ENCODE measurements at regions not wholly inside any gene's neighbourhood (a gene's known extent, or its start where the extent isn't known, plus 50 kb on each side); places are given as distances from the start of the nearest gene placed in this dataset.

GRCh38 chr5:54757541-54757940 is 227.9 kb downstream of the ESM1 start:
- Histone ChIP-seq H4K20me1 (ENCODE audit: insufficient read depth, low read length) (no peaks in the 10 kb centered on the region), H3K36me3 (replicated peaks in 1 of 2; ENCODE audit: control insufficient read depth in 1 of 2, insufficient read depth in 2 of 2, low read length in 2 of 2) (no peaks in the 10 kb centered on the region), H3K9ac (ENCODE audit: insufficient read depth, low read length, poor library complexity, severe bottlenecking) (no peak overlapping the region), H3K4me3 (replicated peaks in 1 of 3; ENCODE audit: low read depth in 2 of 3, low read length in 3 of 3) (no peak overlapping the region), H3K4me1 (ENCODE audit: control insufficient read depth in 1 of 2, insufficient read depth in 2 of 2, low read length in 2 of 2) (peaks cover 34 to 55% of the 10 kb centered on the region in 2 donors), H3K27ac (ENCODE audit: low read depth in 1 of 2, low read length in 2 of 2) (no peak overlapping the region), H3K27me3 (ENCODE audit: control insufficient read depth in 2 of 2, insufficient read depth in 2 of 2, low read length in 2 of 2) (no peaks in the 10 kb centered on the region), H3K9me3 (replicated peaks in 1 of 2; ENCODE audit: control insufficient read depth in 1 of 2, insufficient read depth in 1 of 2, low read length in 2 of 2) (no peaks in the 10 kb centered on the region), H3K79me2 (ENCODE audit: insufficient read depth, low read length) (no peaks in the 10 kb centered on the region), H3K4me2 (replicated peaks; ENCODE audit: extremely low read depth, low read length, poor library complexity, severe bottlenecking) (no peak overlapping the region), H2AFZ (ENCODE audit: insufficient read depth, low read depth, low read length, poor library complexity, severe bottlenecking) (no peak overlapping the region)
- intact Hi-C loops (cut with micrococcal nuclease) = loop anchor here in 1 of 2 donors (10.0 kb wide), 1 partner anchor 87 kb away; no protein-coding TSS in a partner anchor
- H3K36me3 Mint-ChIP-seq = no peaks in the 10 kb centered on the region
- no peak overlapping the region for H3K27ac Mint-ChIP-seq
- H3K27me3 Mint-ChIP-seq (ENCODE audit: low read depth in 3 of 3) = peaks cover 0 to 2% (median 0%) of the 10 kb centered on the region in 3 donors
- no peak overlapping the region for H3K4me3 Mint-ChIP-seq
- no peak for TF ChIP-seq CTCF (IDR thresholded peaks at IDR 0.05)
- peaks cover 0 to 3% (median 0%) of the 10 kb centered on the region in 7 donors for H3K9me3 Mint-ChIP-seq
- DNase-seq = no peak
- WGBS (ENCODE audit: insufficient coverage) = 100% methylated on average over 2 of the region's 3 CpGs
- peaks cover 63% of the 10 kb centered on the region for H3K4me1 Mint-ChIP-seq

- Histone ChIP-seq H3K36me3 (replicated peaks in 1 of 2; ENCODE audit: control insufficient read depth in 1 of 2, insufficient read depth in 2 of 2, low read length in 2 of 2) (no peaks in the 10 kb centered on the region), H3K27ac (ENCODE audit: low read depth in 1 of 2, low read length in 2 of 2) (peak overlapping the region in 1 of 2 donors; percentile 34), H3K4me1 (ENCODE audit: control insufficient read depth in 1 of 2, insufficient read depth in 2 of 2, low read length in 2 of 2) (peaks cover 34 to 55% of the 10 kb centered on the region in 2 donors), H3K4me3 (replicated peaks in 1 of 3; ENCODE audit: low read depth in 2 of 3, low read length in 3 of 3) (peak overlapping the region in 1 of 3 experiments; percentile 8), H3K9me3 (replicated peaks in 1 of 2; ENCODE audit: control insufficient read depth in 1 of 2, insufficient read depth in 1 of 2, low read length in 2 of 2) (no peaks in the 10 kb centered on the region), H3K79me2 (ENCODE audit: insufficient read depth, low read length) (no peaks in the 10 kb centered on the region), H3K4me2 (replicated peaks; ENCODE audit: extremely low read depth, low read length, poor library complexity, severe bottlenecking) (peak overlapping the region; percentile 5), H3K9ac (ENCODE audit: insufficient read depth, low read length, poor library complexity, severe bottlenecking) (no peak overlapping the region), H2AFZ (ENCODE audit: insufficient read depth, low read depth, low read length, poor library complexity, severe bottlenecking) (peak overlapping the region; percentile 31), H3K27me3 (ENCODE audit: control insufficient read depth in 2 of 2, insufficient read depth in 2 of 2, low read length in 2 of 2) (no peaks in the 10 kb centered on the region), H4K20me1 (ENCODE audit: insufficient read depth, low read length) (no peaks in the 10 kb centered on the region)
- no peak for DNase-seq
- intact Hi-C loops (cut with micrococcal nuclease) = loop anchor here in 1 of 2 donors (10.0 kb wide), 1 partner anchor 88 kb away; no protein-coding TSS in a partner anchor
- Mint-ChIP-seq H3K4me3 (peak overlapping the region in 1 of 2 donors; percentile 68), H3K4me1 (peaks cover 63% of the 10 kb centered on the region), H3K27me3 (ENCODE audit: low read depth in 3 of 3) (peaks cover 0 to 2% (median 0%) of the 10 kb centered on the region in 3 donors), H3K27ac (peak overlapping the region in 2 of 7 donors; percentile 3 to 23), H3K9me3 (peaks cover 0 to 3% (median 0%) of the 10 kb centered on the region in 7 donors), H3K36me3 (no peaks in the 10 kb centered on the region)
- WGBS (ENCODE audit: insufficient coverage) = 100% methylated on average over 1 of the region's 1 CpG
- TF ChIP-seq CTCF (IDR thresholded peaks at IDR 0.05) = no peak
Measured at GRCh38 chr5:54756796-54757402, 228.5 kb downstream of the ESM1 start.
